HCT116 (cell line): ENCODE measurements at regions not wholly inside any gene's neighbourhood (a gene's known extent, or its start where the extent isn't known, plus 50 kb on each side); places are given as distances from the start of the nearest gene placed in this dataset.

Source experiments
- ATAC-seq: fragments of 200-7000 bp; cut with Tn5 transposase; 2 replicates; pipeline ENCODE4 v1.9.1; 2020; ENCODE audit warnings: mild to moderate bottlenecking, moderate library complexity
- BruUV-seq: library from RNA; stranded (reverse); fragments of 400-500 nt; replicated peaks from 2 replicates; lab custom pipeline; 2021; lab: Mats Ljungman, UMichigan
- CTCF ChIA-PET: fragments of 300-600 bp; sonication (Branson Sonifier 250); formaldehyde crosslinking; loops from one replicate; lab custom pipeline; 2021; ENCODE audit warnings: antibody characterized with exemption; lab: Charles Lee
- POLR2A ChIA-PET: fragments of 300-600, 350-600 bp; sonication (Branson Sonifier 250); formaldehyde crosslinking; loops from one replicate; lab custom pipeline; 2021; ENCODE audit warnings: antibody characterized with exemption; lab: Charles Lee
- RAD21 ChIA-PET, 2 experiments: fragments of 300-600 bp; sonication (Branson Sonifier 250); formaldehyde crosslinking; loops; one replicate each; lab custom pipeline; 2023; ENCODE audit warnings: low total read pairs in 2 of 2; ENCODE audit not compliant: uncharacterized antibody in 2 of 2, unreplicated experiment in 2 of 2, low non-redundant PET in 1 of 2; lab: Charles Lee
- DNase-seq: peaks from one replicate; pipeline ENCODE4 v3.0.0-alpha.2; 2010; ENCODE audit warnings: low read depth, low spot score
- H2AFZ ChIP-seq: fragments of 200-600 bp; shearing (Covaris generic), sonication (generic); 2 replicates; pipeline ENCODE4 v1.6.1; 2017; ENCODE audit warnings: low read depth, mixed run types, mixed read lengths, antibody characterized with exemption, low read length; ENCODE audit not compliant: poor library complexity, severe bottlenecking
- H3K27ac ChIP-seq: 2 replicates; pipeline ENCODE4 v1.5.1; 2012; ENCODE audit warnings: low read depth, low read length
- H3K27me3 ChIP-seq: fragments of 200-600 bp; sonication (generic); 2 replicates; pipeline ENCODE4 v1.6.1; 2016; ENCODE audit warnings: mixed run types, low read length, mixed read lengths; ENCODE audit not compliant: insufficient read depth
- H3K36me3 ChIP-seq, 2 experiments: fragments of 200-500 bp in 1 of 2; fragments of 200-600 bp in 1 of 2; sonication (Bioruptor generic) in 1 of 2; sonication (generic) in 1 of 2; 2 replicates each; pipeline versions ENCODE4 v1.5.1 to v1.6.1; 2014 to 2016; ENCODE audit warnings: low read length in 2 of 2, inconsistent platforms in 1 of 2, mixed read lengths in 1 of 2, mixed run types in 1 of 2; ENCODE audit not compliant: insufficient read depth in 2 of 2, control insufficient read depth in 1 of 2
- H3K4me1 ChIP-seq, 2 experiments: fragments of 200-600 bp in 1 of 2; sonication (generic) in 1 of 2; 2 replicates each; pipeline versions ENCODE4 v1.5.1 to v1.6.1; 2012 to 2017; ENCODE audit warnings: low read length in 2 of 2, inconsistent platforms in 1 of 2, mild to moderate bottlenecking in 1 of 2, mixed read lengths in 1 of 2, mixed run types in 1 of 2, moderate library complexity in 1 of 2; ENCODE audit not compliant: insufficient read depth in 2 of 2, control insufficient read depth in 1 of 2
- H3K4me2 ChIP-seq: fragments of 200-600 bp; sonication (generic); 2 replicates; pipeline ENCODE4 v1.6.1; 2017; ENCODE audit warnings: mixed run types, low read length, mixed read lengths
- H3K4me3 ChIP-seq, 2 experiments: fragments of 200-600 bp in 1 of 2; sonication (generic) in 1 of 2; replicated peaks in 1 of 2; 2 replicates each; pipeline ENCODE4 v1.5.1; 2011 to 2016; ENCODE audit warnings: low read length in 2 of 2, control low read depth in 1 of 2, low read depth in 1 of 2, mild to moderate bottlenecking in 1 of 2, mixed read lengths in 1 of 2, mixed run types in 1 of 2
- H3K79me2 ChIP-seq: fragments of 200-600 bp; sonication (generic); 2 replicates; pipeline ENCODE4 v1.6.1; 2017; ENCODE audit warnings: mild to moderate bottlenecking, mixed run types, low read length, moderate library complexity, mixed read lengths; ENCODE audit not compliant: insufficient read depth
- H3K9ac ChIP-seq: fragments of 200-600 bp; sonication (generic); 2 replicates; pipeline ENCODE4 v1.6.1; 2016; ENCODE audit warnings: low read length, mixed read lengths
- H3K9me2 ChIP-seq: fragments of 200-600 bp; sonication (generic), shearing (Covaris generic); 2 replicates; pipeline ENCODE4 v1.6.1; 2017; ENCODE audit warnings: mixed run types, mild to moderate bottlenecking, moderate library complexity; ENCODE audit not compliant: insufficient read depth
- H3K9me3 ChIP-seq, 2 experiments: fragments of 200-500 bp in 1 of 2; fragments of 200-600 bp in 1 of 2; sonication (Bioruptor generic) in 1 of 2; sonication (generic) in 1 of 2; 2 replicates each; pipeline ENCODE4 v1.6.1; 2014 to 2017; ENCODE audit warnings: low read length in 2 of 2, mixed read lengths in 2 of 2, inconsistent platforms in 1 of 2, low read depth in 1 of 2, mild to moderate bottlenecking in 1 of 2, mixed run types in 1 of 2, moderate library complexity in 1 of 2; ENCODE audit not compliant: control insufficient read depth in 1 of 2, insufficient read depth in 1 of 2
- H4K20me1 ChIP-seq: fragments of 200-600 bp; sonication (generic), shearing (Covaris generic); 2 replicates; pipeline ENCODE4 v1.6.1; 2017; ENCODE audit warnings: mixed run types, mild to moderate bottlenecking, moderate library complexity; ENCODE audit not compliant: insufficient read depth
- ATF3 ChIP-seq: IDR thresholded peaks from 2 replicates; pipeline ENCODE4 v1.6.1; 2012
- CBX3 ChIP-seq: IDR thresholded peaks from 2 replicates; pipeline ENCODE4 v1.6.1; 2012; ENCODE audit warnings: low read depth
- CTCF ChIP-seq, 3 experiments: fragments of 200-600 bp in 1 of 3; sonication (generic) in 1 of 3; IDR thresholded peaks in 2 of 3; conservative IDR thresholded peaks in 1 of 3; 2 replicates each; pipeline ENCODE4 v1.5.1; 2012 to 2017; ENCODE audit warnings: low read depth in 2 of 3, low read length in 2 of 3, antibody characterized with exemption in 1 of 3, borderline replicate concordance in 1 of 3, control low read depth in 1 of 3, mild to moderate bottlenecking in 1 of 3, mixed read lengths in 1 of 3, mixed run types in 1 of 3, moderate library complexity in 1 of 3; ENCODE audit not compliant: insufficient read depth in 1 of 3
- EGR1 ChIP-seq: IDR thresholded peaks from 2 replicates; pipeline ENCODE4 v1.6.1; 2012; ENCODE audit warnings: low read depth
- ELF1 ChIP-seq: IDR thresholded peaks from 2 replicates; pipeline ENCODE4 v1.6.1; 2012; ENCODE audit warnings: low read depth, borderline replicate concordance
- EZH2phosphoT487 ChIP-seq: fragments of 200-600 bp; IDR thresholded peaks from 2 replicates; pipeline ENCODE4 v1.6.1; 2018; ENCODE audit warnings: antibody characterized with exemption, borderline replicate concordance
- FOSL1 ChIP-seq: IDR thresholded peaks from 2 replicates; pipeline ENCODE4 v1.6.1; 2012; ENCODE audit warnings: low read depth
- MAX ChIP-seq: IDR thresholded peaks from 2 replicates; pipeline ENCODE4 v1.6.1; 2012
- POLR2A ChIP-seq: IDR thresholded peaks from 2 replicates; pipeline ENCODE4 v1.7.0; 2011; ENCODE audit warnings: borderline replicate concordance; ENCODE audit not compliant: insufficient read depth, insufficient read length; ENCODE audit errors: extremely low read depth
- POLR2AphosphoS5 ChIP-seq: IDR thresholded peaks from 2 replicates; pipeline ENCODE4 v1.6.1; 2011; ENCODE audit warnings: mild to moderate bottlenecking, low read depth, low read length, moderate library complexity
- SIN3A ChIP-seq: IDR thresholded peaks from 2 replicates; pipeline ENCODE4 v1.6.1; 2012; ENCODE audit warnings: low read depth
- SP1 ChIP-seq: IDR thresholded peaks from 2 replicates; pipeline ENCODE4 v1.6.1; 2012; ENCODE audit warnings: low read depth
- SRF ChIP-seq: IDR thresholded peaks from 2 replicates; pipeline ENCODE4 v1.6.1; 2012; ENCODE audit warnings: low read depth
- TCF7L2 ChIP-seq: IDR thresholded peaks from 2 replicates; pipeline ENCODE4 v1.7.0; 2011; ENCODE audit warnings: borderline replicate concordance, inconsistent platforms; ENCODE audit not compliant: insufficient read depth, insufficient read length; ENCODE audit errors: extremely low read depth
- YY1 ChIP-seq: IDR thresholded peaks from 2 replicates; pipeline ENCODE4 v1.6.1; 2011; ENCODE audit warnings: low read length, low read depth, moderate library complexity, mild to moderate bottlenecking; ENCODE audit not compliant: insufficient replicate concordance; ENCODE audit errors: extremely low read depth
- ZBTB33 ChIP-seq: IDR thresholded peaks from 2 replicates; pipeline ENCODE4 v1.6.1; 2011; ENCODE audit warnings: mild to moderate bottlenecking, low read length, moderate library complexity; ENCODE audit not compliant: insufficient replicate concordance; ENCODE audit errors: extremely low read depth
- ZFX ChIP-seq: fragments of 450-650 bp; IDR thresholded peaks from 2 replicates; pipeline ENCODE4 v1.6.1; 2017
- ZNF274 ChIP-seq: fragments of 200-500 bp; sonication (Bioruptor generic); IDR thresholded peaks from 2 replicates; pipeline ENCODE4 v1.6.1; 2014; ENCODE audit warnings: mild to moderate bottlenecking, low read depth, low read length, inconsistent platforms
- intact Hi-C: fragments of 100-400 bp; cut with micrococcal nuclease; formaldehyde crosslinking; loops from 2 replicates; pipeline ENCODE4 v1.10.0; 2022

- no peaks in the 10 kb centered on the region for H3K79me2 ChIP-seq
- ChIA-PET RAD21 (no interaction called here), POLR2A (no interaction called here), CTCF (no interaction called here)
- ATAC-seq (no peak), DNase-seq (no peak)
- H4K20me1 ChIP-seq = no peaks in the 10 kb centered on the region
- no peak overlapping the region for H2AFZ ChIP-seq
- H3K4me1 ChIP-seq = no peaks in the 10 kb centered on the region
- H3K9ac ChIP-seq = no peak overlapping the region
- H3K4me3 ChIP-seq = no peak overlapping the region
- no peaks in the 10 kb centered on the region for H3K36me3 ChIP-seq
- TF ChIP-seq ELF1 = no peak
- no peak for TF ChIP-seq YY1
- TF ChIP-seq CBX3 = no peak
- TF ChIP-seq MAX = no peak
- no peak for TF ChIP-seq ZNF274
- TF ChIP-seq POLR2AphosphoS5 = no peak
- no peak for TF ChIP-seq SP1
- TF ChIP-seq FOSL1 = no peak
- TF ChIP-seq SRF = no peak
- no peak for TF ChIP-seq EGR1
- TF ChIP-seq ATF3 = no peak
- TF ChIP-seq ZBTB33 = no peak
- no peak for TF ChIP-seq POLR2A
- no peak for TF ChIP-seq TCF7L2
- no peak for TF ChIP-seq EZH2phosphoT487
- TF ChIP-seq ZFX = no peak
- no peak for TF ChIP-seq SIN3A
- no peak for TF ChIP-seq CTCF (IDR thresholded peaks at IDR 0.05 in 2 of 3, conservative IDR thresholded peaks at IDR 0.05 in 1 of 3; ENCODE audit: borderline replicate concordance in 1 of 3, insufficient read depth in 1 of 3, low read depth in 2 of 3, low read length in 2 of 3)
- no peaks in the 10 kb centered on the region for H3K9me3 ChIP-seq
- H3K4me2 ChIP-seq = no peak overlapping the region
- H3K27me3 ChIP-seq = no peaks in the 10 kb centered on the region
- intact Hi-C loops = no loop called here
- H3K27ac ChIP-seq = no peak overlapping the region
- no peaks in the 10 kb centered on the region for H3K9me2 ChIP-seq
- BruUV-seq = no TSS peak
Observed at GRCh38 chr5:39505791-39506190, 81.0 kb upstream of the DAB2 start.
